A549 (cell line): ENCODE measurements at regions not wholly inside any gene's neighbourhood (a gene's known extent, or its start where the extent isn't known, plus 50 kb on each side); places are given as distances from the start of the nearest gene placed in this dataset.
A peak's percentile ranks its signal among the peaks of the same experiment; 100 is the strongest.

Experiments
- ATAC-seq, 2 experiments: fragments of 200-7000 bp in 1 of 2; fragments of >200 bp in 1 of 2; cut with Nextera tagmentation in 1 of 2; cut with Tn5 transposase in 1 of 2; 3 replicates each; pipeline versions ENCODE4 v1.8.0 to v1.9.1; 2018 to 2020; ENCODE audit warnings: mild to moderate bottlenecking in 1 of 2, moderate library complexity in 1 of 2
- CTCF ChIA-PET: fragments of 300-600 bp; sonication (Branson Sonifier 250); formaldehyde crosslinking; extraction: SDS; loops from one replicate; lab custom pipeline; 2021; ENCODE audit warnings: antibody characterized with exemption, inconsistent platforms; lab: Yijun Ruan, JAX
- POLR2A ChIA-PET: fragments of 350-600 bp; formaldehyde crosslinking; extraction: SDS; loops from one replicate; lab custom pipeline; 2021; ENCODE audit warnings: antibody characterized with exemption, inconsistent platforms; lab: Yijun Ruan, JAX
- DNase-seq, 2 experiments: peaks; one replicate each; pipeline versions ENCODE4 v3.0.0 to v3.0.0-alpha.2; 2011 to 2016; ENCODE audit warnings: low read depth in 1 of 2, low spot score in 1 of 2
- FAIRE-seq: peaks from 2 replicates; lab custom pipeline; 2011; peaks lifted over from hg19 to GRCh38; lab: Jason Lieb, UNC
- H3K27ac ChIP-seq, 2 experiments: fragments of >200 bp; sonication (Bioruptor Twin); formaldehyde crosslinking; 3 replicates each; pipeline ENCODE4 v1.5.1; 2016 to 2017
- H3K4me1 ChIP-seq: fragments of >200 bp; sonication (Bioruptor Twin); formaldehyde crosslinking; 3 replicates; pipeline ENCODE4 v1.6.1; 2016
- H3K4me2 ChIP-seq: fragments of >200 bp; sonication (Bioruptor Twin); formaldehyde crosslinking; 3 replicates; pipeline ENCODE4 v1.6.1; 2016
- H3K4me3 ChIP-seq: fragments of >200 bp; sonication (Bioruptor Twin); formaldehyde crosslinking; 3 replicates; pipeline ENCODE4 v1.5.1; 2016
- H3K9me3 ChIP-seq: fragments of >200 bp; sonication (Bioruptor Twin); formaldehyde crosslinking; 3 replicates; pipeline ENCODE4 v1.6.1; 2016
- ATOH8 ChIP-seq: fragments of 250-450 bp; sonication (Bioruptor Pico); IDR thresholded peaks from 2 replicates; pipeline ENCODE4 v1.5.0; 2020; ENCODE audit warnings: low read depth, mild to moderate bottlenecking, moderate library complexity
- CHD2 ChIP-seq: fragments of 150-350 bp; IDR thresholded peaks from 2 replicates; pipeline ENCODE4 v1.6.1; 2014; ENCODE audit warnings: low read length; ENCODE audit not compliant: partially characterized antibody
- EHMT2 ChIP-seq: fragments of 200-600 bp; sonication (generic); IDR thresholded peaks from 2 replicates; pipeline ENCODE4 v1.6.1; 2016; ENCODE audit warnings: antibody characterized with exemption, low read depth, mild to moderate bottlenecking, moderate library complexity
- EP300 ChIP-seq, 2 experiments: fragments of >200 bp; sonication (Bioruptor Twin); formaldehyde crosslinking; IDR thresholded peaks; 2 replicates in 1 of 2; 3 replicates in 1 of 2; pipeline ENCODE4 v1.6.1; 2016 to 2017
- FOSB ChIP-seq: fragments of 250-450 bp; sonication (Bioruptor Pico); IDR thresholded peaks from 2 replicates; pipeline ENCODE4 v1.5.0; 2020; ENCODE audit warnings: mild to moderate bottlenecking, moderate library complexity
- FOSL2 ChIP-seq, 2 experiments: fragments of 450-650 bp in 1 of 2; fragments of >200 bp in 1 of 2; sonication (Bioruptor Twin) in 1 of 2; formaldehyde crosslinking; IDR thresholded peaks; 2 replicates each; pipeline versions ENCODE4 v1.5.0 to v1.6.1; 2016 to 2020; ENCODE audit warnings: mild to moderate bottlenecking in 1 of 2, moderate library complexity in 1 of 2
- HDAC2 ChIP-seq: fragments of 200-600 bp; sonication (generic); IDR thresholded peaks from 2 replicates; pipeline ENCODE4 v1.6.1; 2016
- HEYL ChIP-seq: fragments of 250-450 bp; sonication (Bioruptor Pico); IDR thresholded peaks from 2 replicates; pipeline ENCODE4 v1.8.0; 2021; ENCODE audit warnings: mild to moderate bottlenecking, moderate library complexity
- HOXA7 ChIP-seq: fragments of 250-450 bp; sonication (Bioruptor Pico); IDR thresholded peaks from 2 replicates; pipeline ENCODE4 v1.5.0; 2020; ENCODE audit warnings: mild to moderate bottlenecking, moderate library complexity
- HOXB13 ChIP-seq: fragments of 250-450 bp; sonication (Bioruptor Pico); IDR thresholded peaks from 2 replicates; pipeline ENCODE4 v1.5.0; 2020; ENCODE audit warnings: low read depth, mild to moderate bottlenecking, moderate library complexity
- JUN ChIP-seq, 2 experiments: fragments of >200 bp; sonication (Bioruptor Twin); formaldehyde crosslinking; IDR thresholded peaks; 2 replicates in 1 of 2; 3 replicates in 1 of 2; pipeline ENCODE4 v1.6.1; 2016 to 2017
- JUNB ChIP-seq: fragments of >200 bp; sonication (Bioruptor Twin); formaldehyde crosslinking; IDR thresholded peaks from 2 replicates; pipeline ENCODE4 v1.6.1; 2016
- KDM1A ChIP-seq: fragments of 200-600 bp; sonication (generic); IDR thresholded peaks from 2 replicates; pipeline ENCODE4 v1.6.1; 2016; ENCODE audit warnings: low read depth, mild to moderate bottlenecking
- MAFK ChIP-seq: fragments of 450-650 bp; IDR thresholded peaks from 2 replicates; pipeline ENCODE4 v1.6.1; 2014; ENCODE audit not compliant: partially characterized antibody
- MYC ChIP-seq: IDR thresholded peaks from 2 replicates; pipeline ENCODE4 v1.6.1; 2012; ENCODE audit warnings: mild to moderate bottlenecking, inconsistent platforms, low read length, improper control_type of control experiment, borderline replicate concordance
- NFE2L2 ChIP-seq: fragments of 150-350 bp; conservative IDR thresholded peaks from 2 replicates; pipeline ENCODE4 v1.6.1; 2014; ENCODE audit warnings: low read length
- NPAS2 ChIP-seq: fragments of 250-450 bp; sonication (Bioruptor Pico); IDR thresholded peaks from 2 replicates; pipeline ENCODE4 v1.8.0; 2022; ENCODE audit warnings: mild to moderate bottlenecking, moderate library complexity, borderline replicate concordance
- PHF8 ChIP-seq: fragments of 200-600 bp; sonication (generic); IDR thresholded peaks from 2 replicates; pipeline ENCODE4 v1.6.1; 2016; ENCODE audit warnings: low read depth, mild to moderate bottlenecking, antibody characterized with exemption, moderate library complexity, borderline replicate concordance
- POLR2A ChIP-seq: IDR thresholded peaks from 2 replicates; pipeline ENCODE4 v1.6.1; 2012; ENCODE audit warnings: mild to moderate bottlenecking, low read length
- RAD21 ChIP-seq, 2 experiments: fragments of >200 bp in 1 of 2; sonication (Bioruptor Twin) in 1 of 2; formaldehyde crosslinking in 1 of 2; IDR thresholded peaks in 1 of 2; conservative IDR thresholded peaks in 1 of 2; 2 replicates in 1 of 2; 3 replicates in 1 of 2; pipeline ENCODE4 v1.6.1; 2012 to 2018; ENCODE audit warnings: inconsistent platforms in 1 of 2
- RCOR1 ChIP-seq: fragments of 150-350 bp; IDR thresholded peaks from 2 replicates; pipeline ENCODE4 v1.6.1; 2014; ENCODE audit warnings: antibody characterized with exemption, low read length, low read depth
- TFCP2L1 ChIP-seq: fragments of 250-450 bp; sonication (Bioruptor Pico); IDR thresholded peaks from 2 replicates; pipeline ENCODE4 v1.5.0; 2021; ENCODE audit warnings: mild to moderate bottlenecking
- TP53 ChIP-seq: fragments of 250-450 bp; sonication (Bioruptor Pico); IDR thresholded peaks from 2 replicates; pipeline ENCODE4 v1.5.0; 2021; ENCODE audit warnings: mild to moderate bottlenecking, moderate library complexity
- ZFP36 ChIP-seq: fragments of 450-650 bp; IDR thresholded peaks from 2 replicates; pipeline ENCODE4 v1.6.1; 2014; ENCODE audit warnings: borderline replicate concordance; ENCODE audit not compliant: partially characterized antibody
- ZNF302 ChIP-seq: fragments of 250-450 bp; sonication (Bioruptor Pico); IDR thresholded peaks from 2 replicates; pipeline ENCODE4 v1.9.0; 2021; ENCODE audit warnings: inconsistent platforms, mild to moderate bottlenecking, moderate library complexity
- ZSCAN20 ChIP-seq: fragments of 250-450 bp; sonication (Bioruptor Pico); IDR thresholded peaks from 2 replicates; pipeline ENCODE4 v1.8.0; 2022; ENCODE audit warnings: mild to moderate bottlenecking, moderate library complexity
- WGBS: methylation state at CpG from one replicate; pipeline ENCODE4 v1.1.6; 2017; ENCODE audit errors: missing lambda C conversion rate; 5-methylcytosine and 5-hydroxymethylcytosine counted together
- TF ChIP-seq, protein P1 (sequence below): fragments of 150-350 bp; IDR thresholded peaks from 2 replicates; pipeline ENCODE4 v1.6.1; 2014; ENCODE audit warnings: low read depth, mild to moderate bottlenecking, low read length

GRCh38 chrX:43562372-43562771 lies 93.7 kb upstream of the MAOA start:
- no peak for ATAC-seq
- Histone ChIP-seq H3K9me3 (0 out of 3 replicates have a peak, but pooled peaks cover 2% of the 10 kb centered on the region), H3K4me1 (no peaks in the 10 kb centered on the region), H3K27ac (no peak overlapping the region), H3K4me3 (no peak overlapping the region), H3K4me2 (no peak overlapping the region)
- DNase-seq: peak in 1 of 2 experiments; percentile 10
- TF ChIP-seq HOXA7 (CRISPR knock-in tag): no peak
- no peak for TF ChIP-seq FOSL2 (IDR thresholded peaks at IDR 0.05)
- TF ChIP-seq FOSL2 (CRISPR knock-in tag; IDR thresholded peaks at IDR 0.05): no peak
- no peak for TF ChIP-seq RCOR1
- TF ChIP-seq FOSB (CRISPR knock-in tag): no peak
- TF ChIP-seq JUNB: no peak
- TF ChIP-seq HEYL (CRISPR knock-in tag): no peak
- TF ChIP-seq JUN (IDR thresholded peaks at IDR 0.05): no peak
- TF ChIP-seq HOXB13 (CRISPR knock-in tag): no peak
- TF ChIP-seq ATOH8 (CRISPR knock-in tag): no peak
- no peak for TF ChIP-seq EHMT2
- no peak for TF ChIP-seq TP53
- TF ChIP-seq TFCP2L1 (CRISPR knock-in tag): no peak
- no peak for TF ChIP-seq KDM1A
- TF ChIP-seq CHD2: no peak
- ChIA-PET CTCF (interaction anchor here (0.6 kb wide), 1 partner anchor 32 kb away, joined by 3 read pairs; no protein-coding TSS in a partner anchor), POLR2A (no interaction called here)
- no peak for FAIRE-seq
- WGBS: 31% methylated on average over 1 of the region's 1 CpG

DNA sequence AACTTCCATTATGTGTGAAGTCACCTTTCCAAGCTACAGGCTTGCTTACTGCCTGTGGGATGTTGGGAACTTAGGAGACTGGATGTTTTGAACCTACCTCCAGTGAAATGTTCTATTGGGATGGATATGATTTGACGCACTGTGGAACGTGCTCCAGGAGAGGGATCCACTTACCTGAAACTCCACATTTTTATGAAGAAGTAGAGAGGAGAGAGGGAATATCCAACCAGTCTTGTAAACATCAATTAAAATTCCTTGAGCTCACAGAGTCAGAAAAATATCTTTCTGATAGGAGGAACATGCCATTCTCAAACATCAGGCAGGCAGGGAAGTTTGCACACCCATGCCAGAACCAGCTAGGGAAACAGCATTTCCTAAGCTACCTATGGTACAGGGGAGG lies 91.1 kb upstream of the MAOA start:
- no peak overlapping the region for H3K4me3 ChIP-seq
- H3K9me3 ChIP-seq: no peaks in the 10 kb centered on the region
- H3K4me1 ChIP-seq: no peaks in the 10 kb centered on the region
- no peak overlapping the region for H3K4me2 ChIP-seq
- ATAC-seq: no peak
- DNase-seq: no peak
- ChIA-PET POLR2A (no interaction called here), CTCF (interaction anchor here (0.7 kb wide), 1 partner anchor 186 kb away, joined by 3 read pairs; no protein-coding TSS in a partner anchor)
- no peak for FAIRE-seq
- WGBS: 75% methylated on average over 2 of the region's 2 CpGs
- TF ChIP-seq RCOR1: no peak
- no peak overlapping the region for H3K27ac ChIP-seq

DNA sequence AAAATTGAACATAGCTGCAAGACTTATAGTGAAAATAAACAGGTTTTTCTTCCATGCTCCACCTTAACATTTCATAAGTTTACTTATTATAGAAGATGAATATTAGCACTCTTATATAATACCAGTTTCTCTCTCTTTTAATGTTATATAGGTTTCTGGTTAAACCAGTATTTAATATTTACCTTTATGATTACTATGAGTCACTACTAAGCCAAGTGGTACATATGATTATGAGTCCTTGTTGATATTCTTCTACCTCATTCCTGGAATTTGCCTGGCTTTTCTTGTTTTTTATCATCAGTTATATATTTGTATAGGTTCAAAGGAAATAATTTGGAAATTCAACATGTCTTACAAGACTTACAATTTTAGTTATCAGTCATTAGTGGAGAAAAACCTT lies 89.9 kb upstream of the MAOA start:
- CTCF ChIA-PET: no interaction called here
- no peak for FAIRE-seq

GRCh38 chrX:43573441-43574015 lies 82.6 kb upstream of the MAOA start:
- ATAC-seq (no peak), DNase-seq (no peak), FAIRE-seq (peak; percentile 32)
- ChIA-PET CTCF (no interaction called here), POLR2A (no interaction called here)
- Histone ChIP-seq H3K4me2 (no peak overlapping the region), H3K9me3 (no peaks in the 10 kb centered on the region), H3K4me1 (no peaks in the 10 kb centered on the region), H3K4me3 (no peak overlapping the region), H3K27ac (no peak overlapping the region)
- TF ChIP-seq ZSCAN20 (CRISPR knock-in tag) (no peak), HEYL (CRISPR knock-in tag) (no peak), RAD21 (conservative IDR thresholded peaks at IDR 0.05 in 1 of 2, IDR thresholded peaks at IDR 0.05 in 1 of 2) (no peak), MAFK (no peak), MYC (no peak), EP300 (IDR thresholded peaks at IDR 0.05) (no peak), JUNB (no peak), ZFP36 (no peak), NFE2L2 (no peak), TFCP2L1 (CRISPR knock-in tag) (no peak), HDAC2 (no peak)
- TF ChIP-seq, protein P1, sequence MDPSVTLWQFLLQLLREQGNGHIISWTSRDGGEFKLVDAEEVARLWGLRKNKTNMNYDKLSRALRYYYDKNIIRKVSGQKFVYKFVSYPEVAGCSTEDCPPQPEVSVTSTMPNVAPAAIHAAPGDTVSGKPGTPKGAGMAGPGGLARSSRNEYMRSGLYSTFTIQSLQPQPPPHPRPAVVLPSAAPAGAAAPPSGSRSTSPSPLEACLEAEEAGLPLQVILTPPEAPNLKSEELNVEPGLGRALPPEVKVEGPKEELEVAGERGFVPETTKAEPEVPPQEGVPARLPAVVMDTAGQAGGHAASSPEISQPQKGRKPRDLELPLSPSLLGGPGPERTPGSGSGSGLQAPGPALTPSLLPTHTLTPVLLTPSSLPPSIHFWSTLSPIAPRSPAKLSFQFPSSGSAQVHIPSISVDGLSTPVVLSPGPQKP: no peak

More for the DNA sequence above, 89.9 kb upstream of the MAOA start:
- POLR2A ChIA-PET: no interaction called here
- TF ChIP-seq ZNF302 (CRISPR knock-in tag): no peak
- no peak for TF ChIP-seq NPAS2 (CRISPR knock-in tag)
- no peak for TF ChIP-seq POLR2A
- no peak for TF ChIP-seq PHF8
- no peak for ATAC-seq
- DNase-seq: no peak
- Histone ChIP-seq H3K4me1 (no peaks in the 10 kb centered on the region), H3K9me3 (no peaks in the 10 kb centered on the region), H3K4me3 (no peak overlapping the region), H3K27ac (no peak overlapping the region), H3K4me2 (no peak overlapping the region)
